ENCODE measurements at regions not wholly inside any gene's neighbourhood (a gene's known extent, or its start where the extent isn't known, plus 50 kb on each side); places are given as distances from the start of the nearest gene placed in this dataset.

GRCh38 chr6:147942363-147942762, 400.3 kb upstream of the SASH1 start:
- H4K91ac ChIP-seq (replicated peaks; ENCODE audit: insufficient read length, low read length): no peak overlapping the region
- no peak overlapping the region for H4K5ac ChIP-seq (ENCODE audit: insufficient read length, low read depth, low read length)
- no peak overlapping the region for H3K56ac ChIP-seq (replicated peaks; ENCODE audit: insufficient read length, low read depth, low read length)
- no peak overlapping the region; a peak in 1 of 7 replicates for H3K9ac ChIP-seq (replicated peaks in 1 of 4; ENCODE audit: extremely low read depth in 1 of 4, low read depth in 3 of 4, low read length in 3 of 4)
- H2BK12ac ChIP-seq (ENCODE audit: low read depth, low read length): no peak overlapping the region
- ChIA-PET POLR2A (ENCODE audit: partially characterized antibody) (no interaction called here), CTCF (ENCODE audit: partially characterized antibody) (interaction anchor here (1.0 kb wide), 1 partner anchor 29 kb away, joined by 3 read pairs; no protein-coding TSS in a partner anchor)
- H3K9me3 ChIP-seq (ENCODE audit: insufficient read depth in 2 of 2, low read depth in 1 of 2, low read length in 1 of 2): peaks cover 25 to 27% of the 10 kb centered on the region in 2 experiments
- no peak overlapping the region for H2BK15ac ChIP-seq (ENCODE audit: low read length)
- no peaks in the 10 kb centered on the region for H3K4me1 ChIP-seq (replicated peaks in 1 of 4; ENCODE audit: control insufficient read depth in 3 of 4, insufficient read depth in 4 of 4, low read length in 3 of 4)
- no peaks in the 10 kb centered on the region for H3K79me1 ChIP-seq (ENCODE audit: low read depth, low read length)
- no peak overlapping the region for H3K27ac ChIP-seq (ENCODE audit: low read depth, low read length)
- H3K27me3 ChIP-seq (replicated peaks in 1 of 4; ENCODE audit: control insufficient read depth in 3 of 4, extremely low read depth in 1 of 4, insufficient read depth in 3 of 4, low read length in 3 of 4): no peaks in the 10 kb centered on the region
- H2AK5ac ChIP-seq (ENCODE audit: low read depth, low read length): no peak overlapping the region
- H4K8ac ChIP-seq (ENCODE audit: extremely low read depth, insufficient read depth, low read length): no peak overlapping the region
- H3K23ac ChIP-seq (ENCODE audit: insufficient read length): no peak overlapping the region
- H3K36me3 ChIP-seq (ENCODE audit: control insufficient read depth in 2 of 4, insufficient read depth in 4 of 4, low read length in 3 of 4): no peaks in the 10 kb centered on the region; a peak in 1 of 8 replicates
- DNase-seq (ENCODE audit: low read depth in 1 of 2, low spot score in 2 of 2) (no peak), FAIRE-seq (no peak)
- H3K14ac ChIP-seq (ENCODE audit: insufficient read length): no peak overlapping the region
- H2BK20ac ChIP-seq (ENCODE audit: low read length): no peak overlapping the region
- H3K79me2 ChIP-seq (ENCODE audit: control insufficient read depth in 1 of 2, insufficient read depth in 2 of 2, low read length in 2 of 2): no peaks in the 10 kb centered on the region
- no peak overlapping the region for H3K4me2 ChIP-seq (ENCODE audit: insufficient read depth in 1 of 2, low read depth in 2 of 2, low read length in 2 of 2)
- WGBS, 2 experiments (ENCODE audit: extremely low coverage in 1 of 2, insufficient coverage in 1 of 2, insufficient read length in 1 of 2, insufficient replicate concordance in 2 of 2, low coverage in 1 of 2, low lambda C conversion rate in 2 of 2, missing lambda C conversion rate in 1 of 2): 91% methylated on average over 3 of the region's 3 CpGs; no CpG with 5 or more reads in 1 of the 2 experiments
- no peaks in the 10 kb centered on the region; the same call in 1 of the 2 replicates for H3K23me2 ChIP-seq (ENCODE audit: low read depth, low read length)
- H2BK120ac ChIP-seq (replicated peaks; ENCODE audit: low read depth, low read length): no peak overlapping the region
- no peak overlapping the region for H2BK5ac ChIP-seq (ENCODE audit: low read depth, low read length)
- no peak overlapping the region for H3K18ac ChIP-seq (ENCODE audit: extremely low read depth, low read length)
- no peak overlapping the region for H3K4ac ChIP-seq (replicated peaks; ENCODE audit: insufficient read length, low read depth, low read length)
- no peaks in the 10 kb centered on the region for H4K20me1 ChIP-seq (replicated peaks in 1 of 2; ENCODE audit: control insufficient read depth in 1 of 2, insufficient read depth in 2 of 2, low read length in 2 of 2)
- H3K4me3 ChIP-seq (ENCODE audit: extremely low read depth in 1 of 4, insufficient read depth in 2 of 4, low read depth in 3 of 4, low read length in 4 of 4): no peak overlapping the region
- no peak overlapping the region for H2AFZ ChIP-seq (ENCODE audit: low read length)
- no peak for TF ChIP-seq MAX (IDR thresholded peaks at IDR 0.05)
- TF ChIP-seq E2F6 (IDR thresholded peaks at IDR 0.05): no peak
- no peak for TF ChIP-seq KDM1A (IDR thresholded peaks at IDR 0.05; ENCODE audit: borderline replicate concordance, low read length)
- TF ChIP-seq RAD21 (IDR thresholded peaks at IDR 0.05 in 1 of 2, conservative IDR thresholded peaks at IDR 0.05 in 1 of 2; ENCODE audit: low read depth in 2 of 2, low read length in 2 of 2): no peak
- no peak for TF ChIP-seq CTBP2 (IDR thresholded peaks at IDR 0.05; ENCODE audit: borderline replicate concordance, insufficient read depth, insufficient read length, low read length)
- no peak for TF ChIP-seq HDAC6 (IDR thresholded peaks at IDR 0.05; ENCODE audit: low read depth, low read length)
- no peak for TF ChIP-seq GTF2F1 (IDR thresholded peaks at IDR 0.05; ENCODE audit: borderline replicate concordance, low read depth, low read length)
- TF ChIP-seq TBP (IDR thresholded peaks at IDR 0.05; ENCODE audit: low read depth, low read length): no peak
- TF ChIP-seq ATF3 (IDR thresholded peaks at IDR 0.05; ENCODE audit: insufficient read depth, low read depth, low read length): no peak
- no peak for TF ChIP-seq CBX8 (IDR thresholded peaks at IDR 0.05; ENCODE audit: borderline replicate concordance, low read depth, low read length)
- TF ChIP-seq SP4 (IDR thresholded peaks at IDR 0.05; ENCODE audit: low read length): no peak
- TF ChIP-seq SIRT6 (IDR thresholded peaks at IDR 0.05; ENCODE audit: low read length): no peak
- no peak for TF ChIP-seq SUZ12 (IDR thresholded peaks at IDR 0.05; ENCODE audit: low read length)

All from H1 (cell line).